ENCODE measurements at regions not wholly inside any gene's neighbourhood (a gene's known extent, or its start where the extent isn't known, plus 50 kb on each side); places are given as distances from the start of the nearest gene placed in this dataset.

DNA sequence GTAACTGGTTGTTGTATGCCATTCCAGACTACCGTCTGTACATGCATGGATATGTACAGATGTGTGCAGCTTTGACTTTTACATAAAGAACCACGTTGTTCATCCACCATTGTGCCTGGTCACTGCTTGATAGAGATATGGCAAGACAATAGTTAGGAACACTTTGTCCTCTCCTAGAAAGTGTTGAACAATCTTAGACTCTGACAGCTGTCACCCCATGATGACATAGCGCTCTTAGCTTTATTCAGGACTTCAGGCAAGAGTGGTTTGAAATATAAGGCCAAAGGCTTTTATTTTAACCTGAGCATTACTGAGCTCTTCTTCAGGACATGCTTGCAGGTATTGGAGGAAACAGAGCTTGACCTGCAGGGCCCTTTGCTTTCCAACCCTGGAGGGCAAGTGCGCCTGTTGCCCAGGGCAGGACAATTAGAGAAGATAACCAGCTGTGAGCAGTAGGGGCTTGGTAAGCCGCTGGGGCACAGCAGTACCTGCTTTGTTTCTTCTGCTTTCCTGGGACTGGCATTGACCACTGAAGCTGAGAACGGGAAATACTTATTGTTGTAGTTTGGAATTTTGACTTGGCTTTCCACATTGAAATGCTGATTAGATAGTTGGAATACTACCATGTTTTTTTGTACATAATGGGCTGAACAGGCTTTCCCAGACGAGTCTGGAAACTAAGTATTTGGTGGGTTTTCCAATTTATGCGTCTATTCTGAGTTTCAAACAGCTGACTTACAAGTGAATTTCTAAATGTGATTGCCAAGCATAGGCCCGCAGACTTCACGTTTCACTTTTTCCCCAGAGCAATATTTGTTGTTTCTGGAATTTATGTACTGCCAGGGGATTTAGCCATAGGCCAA is 51.1 kb downstream of the GARRE1 start:
- TF ChIP-seq, protein P1, sequence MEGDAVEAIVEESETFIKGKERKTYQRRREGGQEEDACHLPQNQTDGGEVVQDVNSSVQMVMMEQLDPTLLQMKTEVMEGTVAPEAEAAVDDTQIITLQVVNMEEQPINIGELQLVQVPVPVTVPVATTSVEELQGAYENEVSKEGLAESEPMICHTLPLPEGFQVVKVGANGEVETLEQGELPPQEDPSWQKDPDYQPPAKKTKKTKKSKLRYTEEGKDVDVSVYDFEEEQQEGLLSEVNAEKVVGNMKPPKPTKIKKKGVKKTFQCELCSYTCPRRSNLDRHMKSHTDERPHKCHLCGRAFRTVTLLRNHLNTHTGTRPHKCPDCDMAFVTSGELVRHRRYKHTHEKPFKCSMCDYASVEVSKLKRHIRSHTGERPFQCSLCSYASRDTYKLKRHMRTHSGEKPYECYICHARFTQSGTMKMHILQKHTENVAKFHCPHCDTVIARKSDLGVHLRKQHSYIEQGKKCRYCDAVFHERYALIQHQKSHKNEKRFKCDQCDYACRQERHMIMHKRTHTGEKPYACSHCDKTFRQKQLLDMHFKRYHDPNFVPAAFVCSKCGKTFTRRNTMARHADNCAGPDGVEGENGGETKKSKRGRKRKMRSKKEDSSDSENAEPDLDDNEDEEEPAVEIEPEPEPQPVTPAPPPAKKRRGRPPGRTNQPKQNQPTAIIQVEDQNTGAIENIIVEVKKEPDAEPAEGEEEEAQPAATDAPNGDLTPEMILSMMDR (IDR thresholded peaks at IDR 0.05; ENCODE audit: insufficient read depth, low read depth, low read length, missing control alignments): no peak
- H3K4me3 ChIP-seq (ENCODE audit: low read depth, low read length): no peak overlapping the region
- no peak for DNase-seq (ENCODE audit: low read depth)

DNA sequence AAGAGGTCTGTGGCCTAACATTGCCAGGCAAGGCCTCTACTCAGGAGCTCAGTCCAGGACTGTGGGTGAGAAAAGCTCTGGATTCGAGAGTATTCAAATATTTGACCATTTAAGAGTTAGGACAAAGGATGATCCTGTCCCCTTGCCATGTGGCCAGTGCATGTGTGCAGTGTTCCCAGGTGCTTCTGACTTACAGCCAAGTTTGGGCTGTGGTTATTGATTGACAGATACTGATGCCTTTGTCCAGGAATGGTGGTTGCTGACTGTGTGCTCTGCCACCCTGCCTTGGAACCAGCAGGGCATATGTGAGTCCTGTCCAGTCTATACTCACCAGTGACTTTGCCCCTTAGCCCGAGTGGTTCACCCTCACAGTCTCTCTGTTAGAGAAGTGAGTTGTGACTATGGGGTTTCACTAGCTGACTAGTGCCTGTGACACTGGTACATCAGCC is 51.9 kb downstream of the GARRE1 start:
- DNase-seq (ENCODE audit: low read depth): no peak
- TF ChIP-seq, protein P1 (IDR thresholded peaks at IDR 0.05; ENCODE audit: insufficient read depth, low read depth, low read length, missing control alignments): no peak
- no peak overlapping the region for H3K4me3 ChIP-seq (ENCODE audit: low read depth, low read length)

DNA sequence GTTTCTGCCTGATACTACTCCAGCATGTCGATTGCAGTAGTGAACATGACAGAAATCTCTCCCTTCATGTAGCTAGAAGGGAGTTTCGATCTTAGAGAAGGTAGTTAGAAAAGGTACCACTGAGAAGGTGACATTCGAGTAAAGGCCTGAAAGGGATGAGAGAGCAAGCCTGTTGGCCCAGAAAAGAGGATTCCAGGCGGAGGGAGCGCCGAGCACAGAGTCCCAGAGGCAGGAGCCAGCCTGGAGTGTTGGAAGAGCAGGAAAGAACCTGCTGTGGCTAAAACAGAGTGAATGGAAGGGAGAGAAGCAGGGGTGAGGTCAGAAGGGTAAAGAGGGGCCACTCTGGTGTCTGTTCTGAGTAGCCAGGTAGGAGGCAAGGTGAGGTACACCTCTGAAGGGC is 52.5 kb downstream of the GARRE1 start:
- no peak overlapping the region for H3K4me3 ChIP-seq (ENCODE audit: low read depth, low read length)
- no peak for DNase-seq (ENCODE audit: low read depth)
- TF ChIP-seq, protein P1 (IDR thresholded peaks at IDR 0.05; ENCODE audit: insufficient read depth, low read depth, low read length, missing control alignments): no peak

DNA sequence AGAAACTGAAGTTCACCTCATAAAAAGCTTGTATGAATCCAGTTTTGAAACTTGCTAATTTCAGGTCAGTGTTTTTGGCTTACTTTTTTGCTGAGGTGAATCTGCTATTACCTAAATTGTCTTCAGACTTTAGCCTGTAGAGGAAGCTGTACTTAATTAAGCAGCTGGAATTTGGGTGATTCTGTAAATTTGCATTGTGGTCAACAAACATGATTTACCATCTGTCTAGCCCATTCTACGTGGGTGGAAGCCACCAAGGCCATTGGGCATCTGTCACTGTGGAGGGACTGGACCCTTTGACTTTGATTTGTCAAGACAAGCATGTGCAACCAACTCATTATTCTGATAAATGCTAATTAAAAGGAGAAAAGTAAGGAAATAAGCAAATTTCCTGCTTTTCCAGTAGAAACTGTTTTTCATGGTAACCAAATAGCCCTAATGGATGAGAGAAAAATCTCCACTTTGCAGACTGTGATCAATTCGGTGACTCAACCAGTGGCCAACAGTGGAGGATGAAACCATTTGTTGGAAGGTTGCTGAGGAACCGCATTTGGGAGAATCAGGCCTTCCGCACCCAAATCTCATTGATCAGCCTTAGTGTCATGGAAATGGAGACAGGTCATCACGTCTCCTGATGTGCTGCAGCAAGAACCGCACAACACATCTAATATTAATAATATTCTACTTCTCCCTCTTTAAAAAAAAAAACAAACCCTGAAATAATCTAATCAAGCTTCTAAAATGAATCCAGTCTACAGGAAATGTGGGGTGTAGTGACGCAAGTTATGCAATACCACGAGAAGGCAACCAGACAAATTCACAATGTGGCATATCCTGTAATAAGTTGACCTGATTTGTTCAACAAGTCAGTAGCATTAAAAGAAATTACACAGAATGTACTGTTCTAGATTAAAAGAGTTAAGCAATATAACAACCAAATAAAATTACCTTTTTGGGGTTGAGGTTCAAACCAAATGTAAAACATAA is 54.3 kb downstream of the GARRE1 start:
- peak; percentile 19 for DNase-seq (ENCODE audit: low read depth)
- H3K4me3 ChIP-seq (ENCODE audit: low read depth, low read length): no peak overlapping the region
- TF ChIP-seq, protein P1 (IDR thresholded peaks at IDR 0.05; ENCODE audit: insufficient read depth, low read depth, low read length, missing control alignments): no peak

DNA sequence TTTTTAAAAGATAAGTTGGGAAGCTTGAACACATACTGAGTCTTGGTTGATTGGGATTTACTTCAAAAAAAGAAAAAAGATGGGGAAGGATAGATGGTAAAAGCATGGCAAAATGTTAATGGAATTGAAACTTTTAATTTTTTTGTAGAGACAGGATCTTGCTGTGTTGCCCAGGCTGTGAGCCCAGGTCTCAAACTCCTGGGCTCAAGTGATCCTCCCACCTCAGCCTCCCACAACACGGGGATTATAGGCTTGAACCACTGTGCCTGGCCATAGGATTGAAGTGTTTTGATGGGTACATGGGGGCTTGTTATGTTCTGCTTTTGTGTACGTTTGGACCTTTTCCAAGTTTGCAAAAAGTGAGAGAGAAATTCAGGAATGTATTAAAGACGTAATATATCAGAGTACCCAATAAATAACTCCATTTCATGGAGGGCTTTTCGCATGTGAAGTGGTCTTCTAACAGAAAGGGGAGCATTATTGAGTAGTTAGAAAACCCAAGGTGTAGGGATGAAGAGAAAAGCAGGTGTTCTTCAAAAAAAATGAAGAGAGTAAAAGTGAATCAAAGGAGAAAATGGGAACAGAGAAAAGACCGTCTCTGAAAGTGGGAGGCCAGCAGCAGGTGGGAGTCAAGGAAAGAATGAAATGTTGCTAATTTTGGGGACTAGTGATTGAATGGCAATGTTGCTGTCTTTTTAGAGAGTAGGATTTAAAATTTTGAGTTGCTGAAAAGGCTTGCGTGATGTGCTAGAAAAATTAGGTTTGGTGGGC is 55.2 kb downstream of the GARRE1 start:
- no peak overlapping the region for H3K4me3 ChIP-seq (ENCODE audit: low read depth, low read length)
- TF ChIP-seq, protein P1 (IDR thresholded peaks at IDR 0.05; ENCODE audit: insufficient read depth, low read depth, low read length, missing control alignments): no peak
- no peak for DNase-seq (ENCODE audit: low read depth)

DNA sequence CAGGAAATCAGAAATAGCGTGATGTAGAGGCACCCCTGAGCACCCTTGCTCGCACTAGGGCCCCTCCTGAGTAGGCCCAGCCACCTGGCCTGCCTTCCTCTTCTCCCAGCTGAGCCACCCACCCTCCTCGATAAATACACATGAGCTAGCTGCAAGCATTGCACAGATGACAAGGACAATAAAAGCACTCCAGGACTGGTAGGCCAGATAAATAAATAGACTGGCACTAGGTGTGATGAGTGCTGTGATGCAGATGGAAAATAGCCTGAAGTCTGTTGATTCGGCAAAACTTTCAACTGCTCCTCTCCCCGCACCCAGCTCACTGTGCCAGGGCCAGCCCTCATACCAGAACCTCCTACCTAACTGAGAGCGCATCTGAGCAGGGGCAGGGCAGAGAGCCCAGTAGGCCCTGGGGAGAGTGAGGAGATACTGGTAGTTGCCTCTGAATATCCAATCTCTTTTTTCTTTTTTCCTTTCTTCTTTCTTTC is 54.5 kb upstream of the GPI start:
- no peak for DNase-seq (ENCODE audit: low read depth)
- TF ChIP-seq, protein P1 (IDR thresholded peaks at IDR 0.05; ENCODE audit: insufficient read depth, low read depth, low read length, missing control alignments): no peak
- no peak overlapping the region for H3K4me3 ChIP-seq (ENCODE audit: low read depth, low read length)
